ENCODE measurements at regions not wholly inside any gene's neighbourhood (a gene's known extent, or its start where the extent isn't known, plus 50 kb on each side); places are given as distances from the start of the nearest gene placed in this dataset.

- DNase-seq (ENCODE audit: low spot score), result no peak
- Histone ChIP-seq H3K9me3 (ENCODE audit: low read depth, low read length, poor library complexity, severe bottlenecking) (no peaks in the 10 kb centered on the region), H3K36me3 (ENCODE audit: insufficient read depth, low read length, poor library complexity, severe bottlenecking) (no peaks in the 10 kb centered on the region), H3K4me1 (ENCODE audit: insufficient read depth, low read length, poor library complexity, severe bottlenecking) (no peaks in the 10 kb centered on the region), H3K27me3 (replicated peaks; ENCODE audit: insufficient read depth, low read depth, low read length, poor library complexity) (peaks cover 43% of the 10 kb centered on the region), H3K4me3 (ENCODE audit: low read depth, low read length, poor library complexity, severe bottlenecking) (no peak overlapping the region), H3K27ac (ENCODE audit: low read depth, low read length, poor library complexity, severe bottlenecking) (no peak overlapping the region)
- ChIA-PET CTCF (no interaction called here), POLR2A (ENCODE audit: low non-redundant PET) (no interaction called here)
- no TSS peak for BruUV-seq (replicated peaks)
- intact Hi-C loops (cut with micrococcal nuclease; ENCODE audit: unreplicated experiment), result no loop called here
- TF ChIP-seq CTCF (conservative IDR thresholded peaks at IDR 0.05; ENCODE audit: low read depth, low read length) (no peak), EZH2 (IDR thresholded peaks at IDR 0.05; ENCODE audit: borderline replicate concordance, low read depth, low read length, poor library complexity, severe bottlenecking) (no peak)
Observed at GRCh38 chr18:22469926-22470247, 52.2 kb upstream of the CTAGE1 start.

GRCh38 chr18:22470248-22471235, 52.8 kb upstream of the CTAGE1 start:
- H3K27ac ChIP-seq (ENCODE audit: low read depth, low read length, poor library complexity, severe bottlenecking), result no peak overlapping the region
- no peaks in the 10 kb centered on the region for H3K36me3 ChIP-seq (ENCODE audit: insufficient read depth, low read length, poor library complexity, severe bottlenecking)
- POLR2A ChIA-PET (ENCODE audit: low non-redundant PET), result no interaction called here
- no TSS peak for BruUV-seq (replicated peaks)
- intact Hi-C loops (cut with micrococcal nuclease; ENCODE audit: unreplicated experiment), result no loop called here
- TF ChIP-seq EZH2 (IDR thresholded peaks at IDR 0.05; ENCODE audit: borderline replicate concordance, low read depth, low read length, poor library complexity, severe bottlenecking) (no peak), CTCF (conservative IDR thresholded peaks at IDR 0.05; ENCODE audit: low read depth, low read length) (no peak)
- no peaks in the 10 kb centered on the region for H3K9me3 ChIP-seq (ENCODE audit: low read depth, low read length, poor library complexity, severe bottlenecking)
- no peak overlapping the region for H3K4me3 ChIP-seq (ENCODE audit: low read depth, low read length, poor library complexity, severe bottlenecking)
- peaks cover 43% of the 10 kb centered on the region for H3K27me3 ChIP-seq (replicated peaks; ENCODE audit: insufficient read depth, low read depth, low read length, poor library complexity)
- no peaks in the 10 kb centered on the region for H3K4me1 ChIP-seq (ENCODE audit: insufficient read depth, low read length, poor library complexity, severe bottlenecking)
- CTCF ChIA-PET, result interaction anchor here (0.6 kb wide), 1 partner anchor 300 kb away, joined by 3 read pairs; no protein-coding TSS in a partner anchor
- no peak for DNase-seq (ENCODE audit: low spot score)

GRCh38 chr18:22471546-22472131, 53.9 kb upstream of the CTAGE1 start:
- intact Hi-C loops (cut with micrococcal nuclease; ENCODE audit: unreplicated experiment), result no loop called here
- TF ChIP-seq CTCF (conservative IDR thresholded peaks at IDR 0.05; ENCODE audit: low read depth, low read length) (no peak), EZH2 (IDR thresholded peaks at IDR 0.05; ENCODE audit: borderline replicate concordance, low read depth, low read length, poor library complexity, severe bottlenecking) (no peak)
- no peaks in the 10 kb centered on the region for H3K9me3 ChIP-seq (ENCODE audit: low read depth, low read length, poor library complexity, severe bottlenecking)
- CTCF ChIA-PET, result no interaction called here
- BruUV-seq (replicated peaks), result no TSS peak
- H3K27me3 ChIP-seq (replicated peaks; ENCODE audit: insufficient read depth, low read depth, low read length, poor library complexity), result peaks cover 43% of the 10 kb centered on the region
- no peak overlapping the region for H3K4me3 ChIP-seq (ENCODE audit: low read depth, low read length, poor library complexity, severe bottlenecking)
- no peaks in the 10 kb centered on the region for H3K4me1 ChIP-seq (ENCODE audit: insufficient read depth, low read length, poor library complexity, severe bottlenecking)
- POLR2A ChIA-PET (ENCODE audit: low non-redundant PET), result no interaction called here
- H3K27ac ChIP-seq (ENCODE audit: low read depth, low read length, poor library complexity, severe bottlenecking), result no peak overlapping the region
- H3K36me3 ChIP-seq (ENCODE audit: insufficient read depth, low read length, poor library complexity, severe bottlenecking), result no peaks in the 10 kb centered on the region
- no peak for DNase-seq (ENCODE audit: low spot score)
